ENCODE measurements at regions not wholly inside any gene's neighbourhood (a gene's known extent, or its start where the extent isn't known, plus 50 kb on each side); places are given as distances from the start of the nearest gene placed in this dataset.

DNA sequence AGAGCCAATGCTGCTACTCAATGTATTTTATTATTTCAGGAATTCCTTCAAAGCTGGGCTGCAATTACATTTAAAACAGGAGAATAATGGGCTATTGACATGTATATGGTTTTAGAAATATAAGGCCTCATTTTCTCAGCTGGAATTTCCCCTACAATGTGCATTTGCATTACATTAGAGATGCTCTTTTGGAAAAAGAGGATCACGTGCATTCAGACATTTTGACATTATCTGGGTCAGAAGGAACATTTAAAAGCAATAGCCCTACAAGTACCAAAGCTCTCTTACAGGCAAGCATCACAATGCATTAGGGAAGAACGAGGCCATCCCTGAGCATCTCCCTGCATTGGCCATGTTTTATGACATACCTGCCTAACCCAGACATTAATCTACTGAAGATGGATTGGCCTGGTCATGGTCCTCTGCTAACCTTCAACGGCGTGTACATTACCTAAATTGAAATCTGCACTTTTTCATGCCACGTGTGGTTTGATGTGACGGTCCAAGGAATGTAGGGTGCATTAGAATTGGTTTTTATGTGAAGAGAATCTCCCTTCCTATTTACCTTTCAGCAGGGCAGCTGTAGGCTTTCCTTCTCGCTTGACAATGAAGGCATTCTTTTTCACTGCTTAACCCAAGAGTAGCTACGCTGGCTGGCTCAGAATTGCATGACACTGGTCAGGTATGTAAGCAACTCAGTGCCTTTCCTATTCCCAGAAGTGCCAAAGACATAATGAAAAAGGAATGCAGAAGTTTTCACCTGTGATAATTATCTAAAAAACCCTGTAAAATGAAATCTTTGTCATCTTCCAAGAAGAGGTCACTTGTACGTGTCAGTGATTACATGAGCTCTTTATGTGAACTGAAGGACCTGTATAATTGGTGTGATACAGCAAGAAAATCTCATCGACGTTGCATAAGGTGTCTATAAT is 212.3 kb upstream of the MPDZ start:
- H3K27ac Mint-ChIP-seq, result peak overlapping the region; percentile 92
- Histone ChIP-seq H2AFZ (no peak overlapping the region), H3K27ac (ENCODE audit: low read depth) (peak overlapping the region; percentile 92), H3K36me3 (ENCODE audit: insufficient read depth) (no peaks in the 10 kb centered on the region), H3K4me1 (ENCODE audit: insufficient read depth) (peaks cover 30% of the 10 kb centered on the region), H3K4me2 (peak overlapping the region; percentile 43), H4K20me1 (replicated peaks; ENCODE audit: insufficient read depth) (no peaks in the 10 kb centered on the region), H3K27me3 (ENCODE audit: insufficient read depth) (no peaks in the 10 kb centered on the region), H3K9me2 (ENCODE audit: insufficient read depth) (0 out of 2 replicates have a peak, but pooled peaks cover 3% of the 10 kb centered on the region), H3K79me2 (replicated peaks; ENCODE audit: insufficient read depth) (no peaks in the 10 kb centered on the region), H3K4me3 (peak overlapping the region; percentile 7; the same call in 1 of the 2 replicates), H3F3A (replicated peaks; ENCODE audit: low read depth) (0 out of 2 replicates have a peak, but pooled peaks cover 4% of the 10 kb centered on the region)
- TF ChIP-seq NANOG (IDR thresholded peaks at IDR 0.05; ENCODE audit: borderline replicate concordance), result peak; percentile 87
- TF ChIP-seq CREB1 (CRISPR knock-in tag; IDR thresholded peaks at IDR 0.05; ENCODE audit: low read depth), result peak; percentile 8; the same call in 1 of the 2 replicates
- TF ChIP-seq POLR2AphosphoS5 (IDR thresholded peaks at IDR 0.05; ENCODE audit: low read depth), result no peak
- TF ChIP-seq, protein P1, sequence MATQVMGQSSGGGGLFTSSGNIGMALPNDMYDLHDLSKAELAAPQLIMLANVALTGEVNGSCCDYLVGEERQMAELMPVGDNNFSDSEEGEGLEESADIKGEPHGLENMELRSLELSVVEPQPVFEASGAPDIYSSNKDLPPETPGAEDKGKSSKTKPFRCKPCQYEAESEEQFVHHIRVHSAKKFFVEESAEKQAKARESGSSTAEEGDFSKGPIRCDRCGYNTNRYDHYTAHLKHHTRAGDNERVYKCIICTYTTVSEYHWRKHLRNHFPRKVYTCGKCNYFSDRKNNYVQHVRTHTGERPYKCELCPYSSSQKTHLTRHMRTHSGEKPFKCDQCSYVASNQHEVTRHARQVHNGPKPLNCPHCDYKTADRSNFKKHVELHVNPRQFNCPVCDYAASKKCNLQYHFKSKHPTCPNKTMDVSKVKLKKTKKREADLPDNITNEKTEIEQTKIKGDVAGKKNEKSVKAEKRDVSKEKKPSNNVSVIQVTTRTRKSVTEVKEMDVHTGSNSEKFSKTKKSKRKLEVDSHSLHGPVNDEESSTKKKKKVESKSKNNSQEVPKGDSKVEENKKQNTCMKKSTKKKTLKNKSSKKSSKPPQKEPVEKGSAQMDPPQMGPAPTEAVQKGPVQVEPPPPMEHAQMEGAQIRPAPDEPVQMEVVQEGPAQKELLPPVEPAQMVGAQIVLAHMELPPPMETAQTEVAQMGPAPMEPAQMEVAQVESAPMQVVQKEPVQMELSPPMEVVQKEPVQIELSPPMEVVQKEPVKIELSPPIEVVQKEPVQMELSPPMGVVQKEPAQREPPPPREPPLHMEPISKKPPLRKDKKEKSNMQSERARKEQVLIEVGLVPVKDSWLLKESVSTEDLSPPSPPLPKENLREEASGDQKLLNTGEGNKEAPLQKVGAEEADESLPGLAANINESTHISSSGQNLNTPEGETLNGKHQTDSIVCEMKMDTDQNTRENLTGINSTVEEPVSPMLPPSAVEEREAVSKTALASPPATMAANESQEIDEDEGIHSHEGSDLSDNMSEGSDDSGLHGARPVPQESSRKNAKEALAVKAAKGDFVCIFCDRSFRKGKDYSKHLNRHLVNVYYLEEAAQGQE (IDR thresholded peaks at IDR 0.05; ENCODE audit: unreplicated experiment), result no peak
- peak; percentile 66; the same call in 1 of the 2 replicates for TF ChIP-seq ZNF114 (CRISPR knock-in tag; IDR thresholded peaks at IDR 0.05)
- TF ChIP-seq, protein P2, sequence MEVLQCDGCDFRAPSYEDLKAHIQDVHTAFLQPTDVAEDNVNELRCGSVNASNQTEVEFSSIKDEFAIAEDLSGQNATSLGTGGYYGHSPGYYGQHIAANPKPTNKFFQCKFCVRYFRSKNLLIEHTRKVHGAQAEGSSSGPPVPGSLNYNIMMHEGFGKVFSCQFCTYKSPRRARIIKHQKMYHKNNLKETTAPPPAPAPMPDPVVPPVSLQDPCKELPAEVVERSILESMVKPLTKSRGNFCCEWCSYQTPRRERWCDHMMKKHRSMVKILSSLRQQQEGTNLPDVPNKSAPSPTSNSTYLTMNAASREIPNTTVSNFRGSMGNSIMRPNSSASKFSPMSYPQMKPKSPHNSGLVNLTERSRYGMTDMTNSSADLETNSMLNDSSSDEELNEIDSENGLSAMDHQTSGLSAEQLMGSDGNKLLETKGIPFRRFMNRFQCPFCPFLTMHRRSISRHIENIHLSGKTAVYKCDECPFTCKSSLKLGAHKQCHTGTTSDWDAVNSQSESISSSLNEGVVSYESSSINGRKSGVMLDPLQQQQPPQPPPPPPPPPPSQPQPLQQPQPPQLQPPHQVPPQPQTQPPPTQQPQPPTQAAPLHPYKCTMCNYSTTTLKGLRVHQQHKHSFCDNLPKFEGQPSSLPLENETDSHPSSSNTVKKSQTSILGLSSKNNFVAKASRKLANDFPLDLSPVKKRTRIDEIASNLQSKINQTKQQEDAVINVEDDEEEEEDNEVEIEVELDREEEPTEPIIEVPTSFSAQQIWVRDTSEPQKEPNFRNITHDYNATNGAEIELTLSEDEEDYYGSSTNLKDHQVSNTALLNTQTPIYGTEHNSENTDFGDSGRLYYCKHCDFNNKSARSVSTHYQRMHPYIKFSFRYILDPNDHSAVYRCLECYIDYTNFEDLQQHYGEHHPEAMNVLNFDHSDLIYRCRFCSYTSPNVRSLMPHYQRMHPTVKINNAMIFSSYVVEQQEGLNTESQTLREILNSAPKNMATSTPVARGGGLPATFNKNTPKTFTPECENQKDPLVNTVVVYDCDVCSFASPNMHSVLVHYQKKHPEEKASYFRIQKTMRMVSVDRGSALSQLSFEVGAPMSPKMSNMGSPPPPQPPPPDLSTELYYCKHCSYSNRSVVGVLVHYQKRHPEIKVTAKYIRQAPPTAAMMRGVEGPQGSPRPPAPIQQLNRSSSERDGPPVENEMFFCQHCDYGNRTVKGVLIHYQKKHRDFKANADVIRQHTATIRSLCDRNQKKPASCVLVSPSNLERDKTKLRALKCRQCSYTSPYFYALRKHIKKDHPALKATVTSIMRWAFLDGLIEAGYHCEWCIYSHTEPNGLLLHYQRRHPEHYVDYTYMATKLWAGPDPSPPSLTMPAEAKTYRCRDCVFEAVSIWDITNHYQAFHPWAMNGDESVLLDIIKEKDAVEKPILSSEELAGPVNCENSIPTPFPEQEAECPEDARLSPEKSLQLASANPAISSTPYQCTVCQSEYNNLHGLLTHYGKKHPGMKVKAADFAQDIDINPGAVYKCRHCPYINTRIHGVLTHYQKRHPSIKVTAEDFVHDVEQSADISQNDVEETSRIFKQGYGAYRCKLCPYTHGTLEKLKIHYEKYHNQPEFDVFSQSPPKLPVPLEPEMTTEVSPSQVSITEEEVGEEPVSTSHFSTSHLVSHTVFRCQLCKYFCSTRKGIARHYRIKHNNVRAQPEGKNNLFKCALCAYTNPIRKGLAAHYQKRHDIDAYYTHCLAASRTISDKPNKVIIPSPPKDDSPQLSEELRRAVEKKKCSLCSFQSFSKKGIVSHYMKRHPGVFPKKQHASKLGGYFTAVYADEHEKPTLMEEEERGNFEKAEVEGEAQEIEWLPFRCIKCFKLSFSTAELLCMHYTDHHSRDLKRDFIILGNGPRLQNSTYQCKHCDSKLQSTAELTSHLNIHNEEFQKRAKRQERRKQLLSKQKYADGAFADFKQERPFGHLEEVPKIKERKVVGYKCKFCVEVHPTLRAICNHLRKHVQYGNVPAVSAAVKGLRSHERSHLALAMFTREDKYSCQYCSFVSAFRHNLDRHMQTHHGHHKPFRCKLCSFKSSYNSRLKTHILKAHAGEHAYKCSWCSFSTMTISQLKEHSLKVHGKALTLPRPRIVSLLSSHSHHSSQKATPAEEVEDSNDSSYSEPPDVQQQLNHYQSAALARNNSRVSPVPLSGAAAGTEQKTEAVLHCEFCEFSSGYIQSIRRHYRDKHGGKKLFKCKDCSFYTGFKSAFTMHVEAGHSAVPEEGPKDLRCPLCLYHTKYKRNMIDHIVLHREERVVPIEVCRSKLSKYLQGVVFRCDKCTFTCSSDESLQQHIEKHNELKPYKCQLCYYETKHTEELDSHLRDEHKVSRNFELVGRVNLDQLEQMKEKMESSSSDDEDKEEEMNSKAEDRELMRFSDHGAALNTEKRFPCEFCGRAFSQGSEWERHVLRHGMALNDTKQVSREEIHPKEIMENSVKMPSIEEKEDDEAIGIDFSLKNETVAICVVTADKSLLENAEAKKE (CRISPR knock-in tag; IDR thresholded peaks at IDR 0.05), result peak; percentile 19
- TF ChIP-seq, protein P3, sequence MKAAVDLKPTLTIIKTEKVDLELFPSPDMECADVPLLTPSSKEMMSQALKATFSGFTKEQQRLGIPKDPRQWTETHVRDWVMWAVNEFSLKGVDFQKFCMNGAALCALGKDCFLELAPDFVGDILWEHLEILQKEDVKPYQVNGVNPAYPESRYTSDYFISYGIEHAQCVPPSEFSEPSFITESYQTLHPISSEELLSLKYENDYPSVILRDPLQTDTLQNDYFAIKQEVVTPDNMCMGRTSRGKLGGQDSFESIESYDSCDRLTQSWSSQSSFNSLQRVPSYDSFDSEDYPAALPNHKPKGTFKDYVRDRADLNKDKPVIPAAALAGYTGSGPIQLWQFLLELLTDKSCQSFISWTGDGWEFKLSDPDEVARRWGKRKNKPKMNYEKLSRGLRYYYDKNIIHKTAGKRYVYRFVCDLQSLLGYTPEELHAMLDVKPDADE (IDR thresholded peaks at IDR 0.05), result 0 out of 2 replicates have a peak, but pooled peaks have one; percentile 7
- peaks cover 10% of the 10 kb centered on the region; the same call in 1 of the 3 replicates for H3K36me3 Mint-ChIP-seq (ENCODE audit: low read depth)
- no peaks in the 10 kb centered on the region for H3K27me3 Mint-ChIP-seq (ENCODE audit: insufficient read depth, low read depth, poor library complexity)
- no peaks in the 10 kb centered on the region for H3K9me3 Mint-ChIP-seq
- peaks cover 58% of the 10 kb centered on the region for H3K4me1 Mint-ChIP-seq
- ATAC-seq (peak; percentile 97), DNase-seq (ENCODE audit: low spot score) (peak; percentile 93)
- H3K4me3 Mint-ChIP-seq, result peak overlapping the region; percentile 14; the same call in 2 of the 3 replicates

Data from GM23338 (cell line).